HG03159 (cell line): ENCODE measurements at regions not wholly inside any gene's neighbourhood (a gene's known extent, or its start where the extent isn't known, plus 50 kb on each side); places are given as distances from the start of the nearest gene placed in this dataset.
A peak's percentile ranks its signal among the peaks of the same experiment; 100 is the strongest.
"Not testable (repeated sequence)": the region's sequence is repeated elsewhere in the genome, so short reads cannot be mapped to it uniquely, and the experiment has no call there.

Source experiments
- ATAC-seq: cut with Tn5 transposase; IDR thresholded peaks from one replicate; pipeline ENCODE4 v1.9.1; 2021; ENCODE audit warnings: mild to moderate bottlenecking, moderate library complexity; ENCODE audit not compliant: unreplicated experiment

GRCh38 chr6:72457738-72458137 lies 164.1 kb upstream of the KCNQ5 start:
- no peak for ATAC-seq

- ATAC-seq: no peak
These were observed 163.3 kb upstream of the KCNQ5 start for GRCh38 chr6:72458521-72458920.

- ATAC-seq: no peak
These were observed 160.7 kb upstream of the KCNQ5 start for GRCh38 chr6:72461144-72461543.

GRCh38 chr6:72464246-72464645 lies 157.6 kb upstream of the KCNQ5 start:
- ATAC-seq: no peak

GRCh38 chr6:72464791-72465691 lies 156.8 kb upstream of the KCNQ5 start:
- no peak for ATAC-seq

- no peak for ATAC-seq
These were observed 155.4 kb upstream of the KCNQ5 start for GRCh38 chr6:72466471-72466870.

- ATAC-seq: no peak
These were observed 154.8 kb upstream of the KCNQ5 start for GRCh38 chr6:72466971-72467566.

- not testable (repeated sequence) for ATAC-seq
These were observed 152.4 kb upstream of the KCNQ5 start for GRCh38 chr6:72469406-72469983.

- ATAC-seq: no peak
These were observed 145.8 kb upstream of the KCNQ5 start for GRCh38 chr6:72476051-72476450.

GRCh38 chr6:72476646-72477045 lies 145.2 kb upstream of the KCNQ5 start:
- ATAC-seq: no peak

GRCh38 chr6:72495441-72495840 lies 126.4 kb upstream of the KCNQ5 start:
- ATAC-seq: no peak

- no peak for ATAC-seq
These were observed 124.7 kb upstream of the KCNQ5 start for GRCh38 chr6:72497186-72497585.

GRCh38 chr6:72500669-72501068 lies 121.2 kb upstream of the KCNQ5 start:
- no peak for ATAC-seq

- ATAC-seq: no peak
These were observed 117.5 kb upstream of the KCNQ5 start for GRCh38 chr6:72504406-72504805.

GRCh38 chr6:72505446-72505845 lies 116.4 kb upstream of the KCNQ5 start:
- no peak for ATAC-seq

- no peak for ATAC-seq
These were observed 102.0 kb upstream of the KCNQ5 start for GRCh38 chr6:72519871-72520270.

- no peak for ATAC-seq
These were observed 100.2 kb upstream of the KCNQ5 start for GRCh38 chr6:72521684-72522083.

- peak; percentile 82 for ATAC-seq
These were observed 99.1 kb upstream of the KCNQ5 start for GRCh38 chr6:72522735-72523141.

GRCh38 chr6:72524011-72524645 lies 97.7 kb upstream of the KCNQ5 start:
- no peak for ATAC-seq

GRCh38 chr6:72525821-72526510 lies 95.9 kb upstream of the KCNQ5 start:
- no peak for ATAC-seq

- no peak for ATAC-seq
These were observed 91.7 kb upstream of the KCNQ5 start for GRCh38 chr6:72530152-72530551.
